ENCODE measurements at regions not wholly inside any gene's neighbourhood (a gene's known extent, or its start where the extent isn't known, plus 50 kb on each side); places are given as distances from the start of the nearest gene placed in this dataset.
A peak's percentile ranks its signal among the peaks of the same experiment; 100 is the strongest.

- H3K4me3 Mint-ChIP-seq, result no peak overlapping the region
- H3K36me3 Mint-ChIP-seq (ENCODE audit: low read depth), result no peaks in the 10 kb centered on the region
- H3K9me3 Mint-ChIP-seq, result no peaks in the 10 kb centered on the region
- H3K27me3 Mint-ChIP-seq, result no peaks in the 10 kb centered on the region
- no peak for ATAC-seq (replicated peaks)
- H3K27ac Mint-ChIP-seq, result no peak overlapping the region
- H3K4me1 Mint-ChIP-seq, result no peaks in the 10 kb centered on the region
These were observed 87.5 kb upstream of the NAA20 start for GRCh38 chr20:19929481-19930145.

- Mint-ChIP-seq H3K9me3 (no peaks in the 10 kb centered on the region), H3K4me1 (no peaks in the 10 kb centered on the region), H3K27me3 (peaks cover 5% of the 10 kb centered on the region), H3K4me3 (no peak overlapping the region), H3K36me3 (ENCODE audit: low read depth) (no peaks in the 10 kb centered on the region), H3K27ac (no peak overlapping the region)
- ATAC-seq (replicated peaks), result no peak
These were observed 86.7 kb upstream of the NAA20 start for GRCh38 chr20:19930426-19930825.

- Mint-ChIP-seq H3K27me3 (peaks cover 5% of the 10 kb centered on the region), H3K36me3 (ENCODE audit: low read depth) (no peaks in the 10 kb centered on the region), H3K27ac (no peak overlapping the region), H3K9me3 (no peaks in the 10 kb centered on the region), H3K4me3 (no peak overlapping the region), H3K4me1 (peaks cover 5% of the 10 kb centered on the region)
- ATAC-seq (replicated peaks), result no peak
These were observed 84.9 kb upstream of the NAA20 start for GRCh38 chr20:19932170-19932667.

GRCh38 chr20:19934792-19935491 lies 82.2 kb upstream of the NAA20 start:
- peaks cover 23% of the 10 kb centered on the region for H3K4me1 Mint-ChIP-seq
- H3K27me3 Mint-ChIP-seq, result peaks cover 13% of the 10 kb centered on the region
- H3K4me3 Mint-ChIP-seq, result no peak overlapping the region
- H3K36me3 Mint-ChIP-seq (ENCODE audit: low read depth), result no peaks in the 10 kb centered on the region
- H3K9me3 Mint-ChIP-seq, result no peaks in the 10 kb centered on the region
- H3K27ac Mint-ChIP-seq, result no peak overlapping the region
- no peak for ATAC-seq (replicated peaks)

- no peak for ATAC-seq (replicated peaks)
- H3K4me3 Mint-ChIP-seq, result no peak overlapping the region
- no peaks in the 10 kb centered on the region for H3K36me3 Mint-ChIP-seq (ENCODE audit: low read depth)
- H3K27ac Mint-ChIP-seq, result no peak overlapping the region
- H3K27me3 Mint-ChIP-seq, result peaks cover 17% of the 10 kb centered on the region
- H3K4me1 Mint-ChIP-seq, result peaks cover 23% of the 10 kb centered on the region
- no peaks in the 10 kb centered on the region for H3K9me3 Mint-ChIP-seq
These were observed 81.3 kb upstream of the NAA20 start for GRCh38 chr20:19935842-19936241.

- H3K27me3 Mint-ChIP-seq, result peaks cover 19% of the 10 kb centered on the region
- H3K36me3 Mint-ChIP-seq (ENCODE audit: low read depth), result no peaks in the 10 kb centered on the region
- peaks cover 23% of the 10 kb centered on the region for H3K4me1 Mint-ChIP-seq
- no peaks in the 10 kb centered on the region for H3K9me3 Mint-ChIP-seq
- peak overlapping the region; percentile 75 for H3K27ac Mint-ChIP-seq
- H3K4me3 Mint-ChIP-seq, result peak overlapping the region; percentile 72
- ATAC-seq (replicated peaks), result no peak
These were observed 80.5 kb upstream of the NAA20 start for GRCh38 chr20:19936466-19937200.

GRCh38 chr20:19937218-19937617 lies 79.9 kb upstream of the NAA20 start:
- Mint-ChIP-seq H3K27ac (peak overlapping the region; percentile 75), H3K36me3 (ENCODE audit: low read depth) (no peaks in the 10 kb centered on the region), H3K27me3 (peaks cover 19% of the 10 kb centered on the region), H3K4me3 (peak overlapping the region; percentile 72), H3K4me1 (peaks cover 23% of the 10 kb centered on the region), H3K9me3 (no peaks in the 10 kb centered on the region)
- ATAC-seq (replicated peaks), result peak; percentile 51

DNA sequence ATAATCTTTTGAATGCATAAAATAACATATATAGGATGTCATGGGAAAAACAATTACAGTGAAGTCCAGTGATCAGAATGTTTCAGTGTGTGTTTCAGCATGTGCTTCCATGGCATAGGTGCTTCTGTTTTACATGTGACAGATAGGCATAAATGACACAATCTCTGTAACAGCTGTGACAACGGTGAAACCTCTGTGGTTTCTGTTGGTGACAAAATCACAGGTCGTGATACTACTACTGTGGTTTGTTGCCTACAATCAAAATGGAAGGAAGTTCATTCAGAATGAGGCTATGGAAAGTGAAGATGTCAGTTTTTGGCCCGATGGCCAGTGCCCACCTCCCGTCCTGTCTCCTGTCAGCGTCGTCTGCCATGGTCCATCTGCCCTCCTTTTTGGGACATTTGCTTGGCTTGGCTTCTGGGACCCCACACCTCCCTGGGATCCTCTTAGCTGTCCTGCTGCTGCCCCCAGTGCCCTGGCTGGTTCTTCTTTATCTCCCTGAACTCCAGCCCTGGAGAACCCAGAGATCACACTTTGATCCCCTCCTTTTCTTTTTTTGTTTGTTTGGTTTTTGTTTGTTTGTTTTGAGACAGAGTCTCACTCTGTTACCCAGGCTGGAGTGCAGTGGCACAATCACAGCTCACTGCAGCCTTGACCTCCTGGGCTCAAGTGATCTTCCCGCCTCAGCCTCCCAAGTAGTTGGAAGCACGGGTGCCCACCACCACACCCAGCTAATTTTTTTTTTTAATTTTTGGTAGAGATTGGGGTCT lies 79.3 kb upstream of the NAA20 start:
- no peaks in the 10 kb centered on the region for H3K9me3 Mint-ChIP-seq
- no peaks in the 10 kb centered on the region for H3K36me3 Mint-ChIP-seq (ENCODE audit: low read depth)
- H3K27ac Mint-ChIP-seq, result peak overlapping the region; percentile 75
- peaks cover 23% of the 10 kb centered on the region for H3K4me1 Mint-ChIP-seq
- ATAC-seq (replicated peaks), result peak; percentile 98
- H3K4me3 Mint-ChIP-seq, result peak overlapping the region; percentile 72
- H3K27me3 Mint-ChIP-seq, result peaks cover 19% of the 10 kb centered on the region

DNA sequence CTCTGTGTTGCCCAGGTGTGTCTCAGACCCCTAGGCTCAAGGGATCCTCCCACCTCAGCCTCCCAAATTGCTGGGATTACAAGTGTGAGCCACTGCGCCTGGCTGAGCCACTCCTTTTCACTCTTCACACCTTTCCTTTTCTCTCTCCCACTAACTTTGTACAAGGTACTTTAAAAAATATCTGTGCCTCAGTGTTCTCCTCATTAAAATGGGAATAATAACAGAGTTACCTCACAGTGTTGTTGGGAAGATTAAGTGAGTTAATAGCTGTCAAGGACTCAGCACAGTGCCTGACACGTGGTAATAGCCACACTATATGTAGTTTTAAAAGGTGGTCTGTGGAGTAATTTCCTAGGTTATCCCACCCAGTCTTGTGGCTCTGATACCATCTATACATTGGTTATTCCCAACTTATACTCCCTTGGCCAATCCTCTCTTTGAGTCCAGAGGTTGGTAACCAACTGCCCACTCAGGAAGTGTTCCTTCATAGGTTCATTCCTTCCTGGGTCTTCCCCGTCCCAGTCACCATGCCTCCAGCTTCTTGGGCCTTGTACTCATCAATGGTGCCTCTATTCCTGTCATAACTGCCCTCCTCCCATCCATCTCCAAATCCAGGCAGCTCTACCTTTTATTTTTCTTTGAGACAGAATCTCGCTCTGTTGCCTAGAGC lies 78.6 kb upstream of the NAA20 start:
- no peaks in the 10 kb centered on the region for H3K9me3 Mint-ChIP-seq
- ATAC-seq (replicated peaks), result no peak
- H3K36me3 Mint-ChIP-seq (ENCODE audit: low read depth), result no peaks in the 10 kb centered on the region
- H3K27ac Mint-ChIP-seq, result peak overlapping the region; percentile 75
- H3K4me3 Mint-ChIP-seq, result peak overlapping the region; percentile 72
- H3K27me3 Mint-ChIP-seq, result peaks cover 19% of the 10 kb centered on the region
- H3K4me1 Mint-ChIP-seq, result peaks cover 23% of the 10 kb centered on the region

- no peak for ATAC-seq (replicated peaks)
- H3K4me3 Mint-ChIP-seq, result no peak overlapping the region
- H3K27me3 Mint-ChIP-seq, result peaks cover 20% of the 10 kb centered on the region
- peaks cover 29% of the 10 kb centered on the region for H3K4me1 Mint-ChIP-seq
- H3K27ac Mint-ChIP-seq, result no peak overlapping the region
- H3K36me3 Mint-ChIP-seq (ENCODE audit: low read depth), result no peaks in the 10 kb centered on the region
- no peaks in the 10 kb centered on the region for H3K9me3 Mint-ChIP-seq
These were observed 76.1 kb upstream of the NAA20 start for GRCh38 chr20:19940988-19941460.

- peaks cover 20% of the 10 kb centered on the region for H3K4me1 Mint-ChIP-seq
- no peak overlapping the region for H3K4me3 Mint-ChIP-seq
- no peaks in the 10 kb centered on the region for H3K9me3 Mint-ChIP-seq
- no peaks in the 10 kb centered on the region for H3K36me3 Mint-ChIP-seq (ENCODE audit: low read depth)
- peaks cover 18% of the 10 kb centered on the region for H3K27me3 Mint-ChIP-seq
- ATAC-seq (replicated peaks), result no peak
- H3K27ac Mint-ChIP-seq, result no peak overlapping the region
These were observed 74.6 kb upstream of the NAA20 start for GRCh38 chr20:19942611-19943010.

DNA sequence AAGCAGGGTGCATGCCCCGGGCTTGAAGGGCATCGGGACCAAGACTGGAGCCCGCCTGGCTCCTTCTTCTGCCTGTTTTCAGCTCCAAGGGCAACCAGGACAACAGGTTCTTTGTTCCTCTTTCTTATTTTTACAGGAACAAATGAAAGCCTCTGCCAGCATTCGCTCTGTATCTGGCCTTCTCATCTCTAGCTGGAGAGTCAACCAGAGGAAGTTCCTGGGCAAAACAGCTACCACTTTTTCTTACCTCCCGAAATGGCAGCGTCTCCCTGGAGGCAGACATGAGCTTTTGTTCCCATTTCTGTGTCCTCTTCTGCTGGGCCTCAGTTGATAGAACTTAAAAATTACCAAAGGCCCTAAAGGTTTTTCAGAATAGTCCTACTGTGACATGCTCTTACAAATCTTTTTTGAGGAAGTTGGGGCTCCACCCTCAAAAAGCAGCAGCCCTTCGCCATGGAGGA lies 74.1 kb upstream of the NAA20 start:
- no peak for ATAC-seq (replicated peaks)
- Mint-ChIP-seq H3K36me3 (ENCODE audit: low read depth) (no peaks in the 10 kb centered on the region), H3K4me3 (no peak overlapping the region), H3K27ac (no peak overlapping the region), H3K4me1 (peaks cover 16% of the 10 kb centered on the region), H3K27me3 (peaks cover 16% of the 10 kb centered on the region), H3K9me3 (no peaks in the 10 kb centered on the region)

- ATAC-seq (replicated peaks), result peak; percentile 87
- Mint-ChIP-seq H3K36me3 (ENCODE audit: low read depth) (no peaks in the 10 kb centered on the region), H3K4me3 (no peak overlapping the region), H3K27me3 (peaks cover 12% of the 10 kb centered on the region), H3K9me3 (no peaks in the 10 kb centered on the region), H3K4me1 (peaks cover 6% of the 10 kb centered on the region), H3K27ac (peak overlapping the region; percentile 72)
These were observed 72.2 kb upstream of the NAA20 start for GRCh38 chr20:19944772-19945459.

All from activated T-helper 17 cell treated with anti-CD3 and anti-CD28 coated beads, Interleukin-2, amount 50 U/mL, for 72 hours (primary cell).